ENCODE measurements at regions not wholly inside any gene's neighbourhood (a gene's known extent, or its start where the extent isn't known, plus 50 kb on each side); places are given as distances from the start of the nearest gene placed in this dataset.

DNA sequence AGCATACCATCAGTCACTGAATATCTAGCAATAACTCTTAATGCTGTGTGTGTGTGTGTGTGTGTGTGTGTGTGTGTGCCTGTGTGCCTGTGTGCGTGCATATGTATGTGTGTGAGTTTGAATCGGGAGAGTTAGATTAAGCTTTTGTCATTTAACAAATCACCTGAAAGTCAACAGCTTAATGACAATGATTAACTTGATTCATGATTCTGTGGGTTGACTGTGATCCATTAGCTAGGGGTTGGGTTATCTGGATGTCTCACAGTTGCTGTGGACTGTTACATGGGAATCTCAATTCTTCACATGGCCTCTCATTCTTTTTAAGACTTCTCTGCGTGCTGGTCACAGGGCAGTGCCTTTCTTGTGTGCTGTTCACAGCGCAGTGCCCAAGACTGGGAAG lies 639.0 kb upstream of the SORCS1 start:
- no peak for TF ChIP-seq CTCF (IDR thresholded peaks at IDR 0.05; ENCODE audit: extremely low read depth, insufficient read depth, missing control alignments)
- in situ Hi-C loops (cut with MboI; ENCODE audit: low pct_unique_long_range_greater_than_20kb, low sequenced_read_pairs, unreplicated experiment), result loop anchor here (25.0 kb wide), 1 partner anchor 391 kb away; no protein-coding TSS in a partner anchor

GRCh38 chr10:107800061-107800460 lies 635.6 kb upstream of the SORCS1 start:
- in situ Hi-C loops (cut with MboI; ENCODE audit: low pct_unique_long_range_greater_than_20kb, low sequenced_read_pairs, unreplicated experiment), result loop anchor here (25.0 kb wide), 1 partner anchor 388 kb away; no protein-coding TSS in a partner anchor
- no peak for DNase-seq (ENCODE audit: low spot score)
- TF ChIP-seq CTCF (IDR thresholded peaks at IDR 0.05; ENCODE audit: extremely low read depth, insufficient read depth, missing control alignments), result no peak

More for the DNA sequence above, 639.0 kb upstream of the SORCS1 start:
- DNase-seq (ENCODE audit: low spot score), result no peak

DNA sequence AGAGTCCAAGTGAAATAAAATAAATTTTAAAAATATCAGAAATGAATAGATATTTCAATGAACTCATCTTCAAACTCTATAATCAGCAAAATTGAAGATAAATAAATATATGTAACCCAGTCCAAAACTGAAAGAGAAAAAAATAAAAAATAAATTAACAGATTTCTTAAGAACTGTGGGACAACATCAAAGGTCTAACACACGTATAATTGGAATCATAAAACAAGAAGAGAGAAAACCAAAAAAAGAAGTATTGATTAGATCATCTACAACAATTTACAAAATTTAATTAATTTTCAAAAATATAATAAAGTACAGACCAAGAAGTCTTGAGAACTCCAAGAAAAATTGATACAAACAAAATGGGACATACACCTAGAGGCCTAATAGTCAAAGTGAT lies 625.8 kb upstream of the SORCS1 start:
- TF ChIP-seq CTCF (IDR thresholded peaks at IDR 0.05; ENCODE audit: extremely low read depth, insufficient read depth, missing control alignments), result no peak
- DNase-seq (ENCODE audit: low spot score), result no peak
- in situ Hi-C loops (cut with MboI; ENCODE audit: low pct_unique_long_range_greater_than_20kb, low sequenced_read_pairs, unreplicated experiment), result no loop called here

DNA sequence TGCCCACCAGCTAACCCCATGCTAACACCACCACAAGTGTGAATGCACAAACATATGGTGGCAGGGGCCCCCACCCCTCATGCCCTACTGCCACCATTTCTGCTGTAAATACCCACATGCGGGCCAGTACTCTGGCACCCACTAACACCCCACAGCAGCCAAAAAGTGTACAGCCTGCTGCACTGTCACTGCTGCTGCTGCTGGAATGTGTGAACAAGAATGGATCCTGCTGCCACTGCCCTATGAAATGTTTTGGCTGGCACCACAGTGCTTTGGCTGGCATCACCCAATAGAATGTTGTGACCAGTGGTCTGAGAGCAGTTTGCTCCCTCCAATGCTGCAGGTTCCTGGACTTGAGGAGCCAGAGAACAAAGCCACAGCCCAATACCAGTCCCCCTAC lies 606.6 kb upstream of the SORCS1 start:
- TF ChIP-seq CTCF (IDR thresholded peaks at IDR 0.05; ENCODE audit: extremely low read depth, insufficient read depth, missing control alignments), result no peak
- in situ Hi-C loops (cut with MboI; ENCODE audit: low pct_unique_long_range_greater_than_20kb, low sequenced_read_pairs, unreplicated experiment), result no loop called here
- no peak for DNase-seq (ENCODE audit: low spot score)

DNA sequence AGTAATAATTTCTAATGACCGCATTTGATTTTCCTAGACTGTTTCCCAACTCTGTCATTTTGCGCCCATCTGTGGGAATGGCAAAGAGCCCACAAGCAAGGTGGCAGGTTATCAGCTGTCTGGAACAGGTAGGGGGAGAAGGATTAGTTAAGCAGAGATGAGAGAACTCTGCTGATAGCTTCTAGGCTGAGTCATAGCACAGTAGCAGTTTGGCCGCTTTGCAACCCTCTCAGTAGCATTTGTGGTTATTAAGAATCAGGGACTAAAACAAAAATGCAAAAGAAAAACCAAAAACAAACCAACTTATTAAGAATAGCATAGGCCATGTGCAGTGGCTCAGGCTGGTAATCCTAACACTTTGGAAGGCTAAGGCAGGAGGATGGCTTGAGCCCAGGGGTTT lies 602.7 kb upstream of the SORCS1 start:
- TF ChIP-seq CTCF (IDR thresholded peaks at IDR 0.05; ENCODE audit: extremely low read depth, insufficient read depth, missing control alignments), result no peak
- in situ Hi-C loops (cut with MboI; ENCODE audit: low pct_unique_long_range_greater_than_20kb, low sequenced_read_pairs, unreplicated experiment), result no loop called here
- DNase-seq (ENCODE audit: low spot score), result no peak

GRCh38 chr10:107754814-107755213 lies 590.3 kb upstream of the SORCS1 start:
- TF ChIP-seq CTCF (IDR thresholded peaks at IDR 0.05; ENCODE audit: extremely low read depth, insufficient read depth, missing control alignments), result no peak
- in situ Hi-C loops (cut with MboI; ENCODE audit: low pct_unique_long_range_greater_than_20kb, low sequenced_read_pairs, unreplicated experiment), result no loop called here
- DNase-seq (ENCODE audit: low spot score), result no peak

- no peak for TF ChIP-seq CTCF (IDR thresholded peaks at IDR 0.05; ENCODE audit: extremely low read depth, insufficient read depth, missing control alignments)
- in situ Hi-C loops (cut with MboI; ENCODE audit: low pct_unique_long_range_greater_than_20kb, low sequenced_read_pairs, unreplicated experiment), result no loop called here
- no peak for DNase-seq (ENCODE audit: low spot score)
Measured at GRCh38 chr10:107749235-107749634, 584.7 kb upstream of the SORCS1 start.
